Upper lobe of left lung (tissue), 4 donors: ENCODE measurements at regions not wholly inside any gene's neighbourhood (a gene's known extent, or its start where the extent isn't known, plus 50 kb on each side); places are given as distances from the start of the nearest gene placed in this dataset.

Experiments used
- CTCF ChIP-seq, 6 experiments: fragments of 450-650 bp in 4 of 6; fragments of 200-600 bp in 2 of 6; sonication (generic) in 2 of 6; IDR thresholded peaks; one replicate each; pipeline ENCODE4 v1.5.1; 2016 to 2019; ENCODE audit warnings: antibody characterized with exemption in 6 of 6
- EP300 ChIP-seq, 4 donors: sonication (generic); formaldehyde crosslinking; IDR thresholded peaks; one replicate each; pipeline ENCODE4 v1.5.1; 2017; ENCODE audit warnings: antibody characterized with exemption in 4 of 4, control low read depth in 2 of 4
- POLR2A ChIP-seq, 4 donors: fragments of 450-650 bp; IDR thresholded peaks; one replicate each; pipeline ENCODE4 v1.5.1; 2016 to 2017; ENCODE audit warnings: antibody characterized with exemption in 4 of 4, mild to moderate bottlenecking in 2 of 4

- TF ChIP-seq CTCF (IDR thresholded peaks at IDR 0.05) = no peak
- TF ChIP-seq POLR2A (IDR thresholded peaks at IDR 0.05) = no peak
- TF ChIP-seq EP300 (IDR thresholded peaks at IDR 0.05) = no peak
These were observed 245.4 kb downstream of the GALR1 start for GRCh38 chr18:77495079-77495478.
